ENCODE measurements at regions not wholly inside any gene's neighbourhood (a gene's known extent, or its start where the extent isn't known, plus 50 kb on each side); places are given as distances from the start of the nearest gene placed in this dataset.
"Not testable (repeated sequence)": the region's sequence is repeated elsewhere in the genome, so short reads cannot be mapped to it uniquely, and the experiment has no call there.

DNA sequence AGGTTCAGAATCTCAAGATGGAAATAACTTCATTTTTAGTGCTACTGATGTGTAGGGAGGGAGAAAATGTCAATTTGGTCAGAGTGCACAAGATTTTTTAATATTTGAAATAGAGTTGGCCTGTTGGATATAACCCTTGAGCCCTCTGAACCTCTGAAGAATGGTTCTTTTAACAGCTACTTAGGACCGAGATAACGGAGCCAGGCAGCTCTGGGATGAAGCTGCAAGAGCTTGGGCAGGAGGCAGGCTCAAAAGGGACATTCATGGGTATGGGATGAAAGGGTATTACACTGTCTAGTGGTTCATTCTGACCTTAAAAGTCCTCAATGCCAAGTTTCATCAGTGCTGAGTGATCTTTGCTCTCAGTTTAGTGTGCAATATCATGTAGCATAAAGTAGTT is 111.4 kb upstream of the CPHXL start:
- DNase-seq = no peak

DNA sequence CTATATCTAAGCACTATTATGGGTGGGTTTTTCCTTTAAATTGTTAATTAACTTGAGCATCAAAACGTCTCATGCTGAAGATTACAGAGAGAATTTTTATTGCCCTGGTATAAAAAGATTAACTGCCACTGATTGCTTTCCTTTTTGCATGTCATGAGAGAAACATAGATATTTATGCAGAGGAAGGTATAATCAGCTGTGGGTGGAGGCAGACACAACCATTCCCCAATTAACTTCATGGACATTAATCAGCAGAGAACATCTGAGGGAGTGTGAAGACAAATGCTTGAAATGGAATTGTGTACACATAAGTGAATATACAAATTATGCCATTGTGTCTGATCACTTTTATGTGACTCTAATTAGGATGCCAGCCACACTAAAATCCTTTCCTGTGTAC is 115.2 kb upstream of the CPHXL start:
- DNase-seq = peak; percentile 6

DNA sequence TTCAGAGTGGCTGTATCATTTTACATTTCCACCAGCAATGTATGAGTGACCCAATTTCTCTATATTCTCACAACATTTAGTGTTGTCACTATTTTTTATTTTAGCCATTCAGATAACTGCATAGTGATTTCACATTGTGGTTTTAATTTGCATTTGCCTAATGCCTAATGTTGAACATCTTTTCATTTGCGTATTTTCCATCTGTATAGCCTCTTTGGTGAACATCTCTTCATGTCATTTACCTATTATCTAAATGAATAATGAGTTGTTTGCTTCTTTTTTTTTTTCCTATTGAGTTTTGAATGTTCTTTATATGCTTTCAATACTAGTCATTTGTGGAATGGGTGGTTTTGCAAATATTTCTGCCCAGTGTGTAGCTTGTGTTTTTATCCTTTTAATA is 120.9 kb upstream of the CPHXL start:
- no peak for DNase-seq

DNA sequence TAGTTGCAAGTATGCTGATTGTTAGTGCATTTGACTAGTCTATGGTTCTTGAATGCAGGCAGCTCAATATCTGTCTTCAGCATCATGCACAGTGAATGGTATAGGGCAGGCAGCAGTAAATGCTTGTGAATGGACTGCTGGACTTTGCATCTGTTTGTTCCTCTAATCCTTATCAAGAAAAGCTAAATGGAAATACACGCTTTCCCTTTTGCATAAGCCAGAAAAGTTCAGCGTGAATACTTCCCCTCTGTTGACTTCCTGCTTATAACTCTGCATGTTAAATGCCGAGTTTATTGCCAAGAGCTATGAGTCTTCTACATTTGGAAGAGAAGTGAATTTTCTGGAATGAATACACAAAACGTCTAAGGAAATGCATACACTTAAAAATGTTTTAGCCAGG is 127.9 kb upstream of the CPHXL start:
- DNase-seq = no peak

DNA sequence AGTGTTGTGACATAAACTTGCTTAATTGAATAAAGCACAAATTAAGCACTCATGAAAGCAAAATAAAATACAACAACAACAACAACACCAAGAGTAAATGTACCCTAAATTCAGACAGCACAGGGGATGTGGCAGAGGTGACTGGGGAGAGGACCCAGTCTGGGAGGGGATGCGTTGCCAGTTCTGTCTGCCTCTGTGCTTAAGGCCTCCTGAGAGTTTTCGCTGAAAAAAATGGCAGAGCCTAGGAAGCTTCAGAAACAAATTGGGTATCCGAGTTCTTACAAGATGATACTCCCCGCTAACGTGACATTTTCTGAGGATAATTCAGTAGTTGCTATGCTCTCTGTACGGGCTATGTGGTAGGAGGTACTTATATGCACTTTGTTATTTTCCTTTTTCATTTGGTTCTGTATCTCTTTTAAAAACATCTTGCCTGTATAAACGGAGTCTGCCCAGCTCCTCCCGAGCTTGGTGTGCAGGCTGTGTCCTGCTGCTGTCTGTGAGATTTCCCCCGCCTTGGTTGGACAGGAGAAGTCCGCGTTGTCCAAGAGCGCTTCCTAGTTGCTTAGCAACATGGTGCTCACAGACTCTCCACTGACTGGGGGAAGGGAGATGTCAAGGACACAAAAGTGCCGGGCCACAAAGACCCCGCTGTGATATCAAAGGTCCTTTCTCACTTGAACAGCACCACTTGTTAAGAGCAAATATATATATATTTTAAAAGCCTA is 134.2 kb upstream of the CPHXL start:
- peak; percentile 38 for DNase-seq

DNA sequence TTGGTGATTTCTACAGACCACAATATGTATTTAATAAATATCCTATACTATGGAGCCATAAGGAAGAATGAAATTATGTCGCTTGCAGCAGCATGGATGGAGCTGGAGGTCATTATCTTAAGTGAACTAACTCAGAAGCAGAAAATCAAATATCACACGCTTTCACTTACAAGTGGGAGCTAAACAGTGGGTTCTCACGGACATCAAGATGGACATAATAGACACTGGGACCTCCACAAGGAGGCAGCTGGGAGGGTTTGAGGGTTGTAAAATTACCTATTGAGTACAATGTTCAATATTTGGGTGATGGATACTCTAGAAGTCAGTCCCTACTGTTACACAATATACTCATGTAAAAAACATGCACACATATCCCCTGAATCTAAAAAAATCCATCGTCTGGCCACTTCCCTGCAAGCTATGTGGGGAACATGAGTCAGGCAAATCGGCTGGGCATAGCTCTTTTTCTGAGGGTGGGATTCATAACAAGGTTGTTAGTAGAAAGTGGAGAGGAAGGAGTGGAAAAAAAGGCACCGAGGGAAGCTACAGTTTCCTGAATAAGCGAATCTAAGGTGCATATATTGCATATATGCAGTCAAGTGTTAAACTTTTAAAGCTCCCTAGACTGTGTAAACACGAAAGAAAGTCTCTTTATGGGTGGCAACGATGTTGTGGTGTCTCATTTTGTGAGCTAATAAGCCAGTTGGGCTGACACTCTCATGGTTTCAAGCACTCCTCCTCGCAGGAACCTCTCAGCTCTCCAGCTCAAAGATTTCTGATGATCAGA is 135.2 kb upstream of the CPHXL start:
- DNase-seq = no peak

DNA sequence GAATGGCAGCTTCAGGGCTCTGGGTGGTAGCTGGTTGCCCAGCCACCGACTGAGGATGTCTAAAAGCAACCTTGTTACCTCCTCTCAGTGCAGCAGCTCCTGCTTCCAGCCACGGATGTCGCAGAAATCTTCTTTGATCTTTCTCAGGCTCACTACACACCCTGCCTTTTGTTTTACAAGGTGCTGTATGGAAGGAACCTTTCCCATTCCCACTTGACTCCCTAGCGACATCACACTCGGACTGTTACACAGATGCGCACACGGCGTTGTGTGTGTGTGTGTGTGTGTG is 135.8 kb upstream of the CPHXL start:
- no peak for DNase-seq

DNA sequence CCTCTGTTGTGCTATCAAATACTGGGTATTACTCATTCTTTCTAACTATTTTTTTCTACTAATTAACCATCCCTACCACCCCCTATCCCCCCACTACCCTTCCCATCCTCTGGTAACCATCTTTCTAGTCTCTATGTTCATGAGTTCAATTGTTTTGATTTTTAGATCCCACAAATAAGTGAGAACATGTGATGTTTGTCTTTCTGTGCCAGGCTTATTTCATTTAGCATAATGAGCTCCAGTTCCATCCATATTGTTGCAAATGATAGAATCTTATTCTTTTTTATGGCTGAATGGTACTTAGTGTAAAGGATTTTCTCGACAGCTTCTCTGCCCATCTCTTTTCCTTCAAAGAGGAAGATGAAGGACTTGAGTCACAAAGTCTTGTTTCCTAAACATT is 138.0 kb upstream of the CPHXL start:
- no peak for DNase-seq

DNA sequence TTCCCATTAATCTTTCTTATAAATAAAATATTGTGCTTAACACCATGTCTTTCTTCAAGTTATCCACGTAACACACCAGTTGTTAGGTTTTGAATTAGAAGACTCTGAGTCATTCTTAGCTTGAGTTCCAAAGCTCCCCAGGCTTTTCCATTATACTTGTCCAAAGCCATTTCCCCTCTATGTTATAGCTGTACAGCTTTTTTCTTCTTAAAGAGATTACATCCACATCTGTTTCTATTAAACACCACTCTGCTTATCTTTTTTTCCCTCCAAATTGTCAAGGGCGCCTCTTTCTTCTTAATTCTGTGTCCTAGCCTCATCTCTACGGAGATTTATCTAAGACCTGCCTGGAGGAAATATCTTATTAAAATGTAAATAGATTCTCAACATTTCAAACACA is 139.4 kb upstream of the CPHXL start:
- no peak for DNase-seq

DNA sequence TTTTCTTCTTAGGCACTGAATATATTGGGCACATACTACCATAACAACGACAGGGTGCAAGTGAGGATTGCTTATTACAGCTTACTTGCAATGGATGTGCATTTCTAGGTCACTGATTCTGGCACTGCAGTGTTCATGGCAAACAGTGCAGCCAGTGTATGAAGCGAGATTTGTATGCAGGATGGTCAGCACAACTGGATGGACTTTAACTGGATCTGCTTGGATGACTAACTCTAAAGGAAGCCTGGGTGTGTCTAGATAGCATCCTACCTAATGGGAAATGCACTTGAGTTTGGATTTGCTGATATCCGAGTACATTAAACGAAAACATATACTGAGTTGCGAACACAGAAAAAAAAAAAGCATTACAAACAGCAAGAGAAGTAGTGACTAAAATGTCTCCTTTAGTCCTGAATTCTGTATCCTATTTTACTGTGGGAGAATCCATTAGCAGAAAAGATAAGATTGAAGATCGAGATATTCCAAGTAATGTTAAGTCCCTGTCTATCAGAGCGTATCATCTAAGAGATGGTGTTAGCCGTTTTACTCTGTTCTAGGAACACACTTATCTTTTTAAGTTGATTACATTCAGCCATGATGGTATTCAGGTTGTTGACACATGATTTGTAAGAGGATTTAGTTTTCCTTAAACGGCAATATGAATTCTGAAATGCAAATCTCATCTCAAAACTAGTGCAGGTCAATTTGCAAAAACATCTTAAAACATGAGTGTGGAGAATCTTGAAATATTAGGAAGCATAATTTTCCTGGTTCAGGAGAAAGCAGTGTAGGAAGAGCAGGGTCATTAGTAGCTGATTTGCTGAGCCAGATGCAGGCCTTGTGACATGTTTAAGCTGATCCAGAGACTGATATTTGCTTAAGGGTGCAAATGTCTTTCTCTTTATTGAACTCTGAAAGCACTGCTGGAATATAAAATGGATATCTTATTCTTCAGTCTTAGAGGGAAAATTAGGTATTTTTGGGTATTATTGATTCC is 142.6 kb upstream of the CPHXL start:
- DNase-seq = no peak

DNA sequence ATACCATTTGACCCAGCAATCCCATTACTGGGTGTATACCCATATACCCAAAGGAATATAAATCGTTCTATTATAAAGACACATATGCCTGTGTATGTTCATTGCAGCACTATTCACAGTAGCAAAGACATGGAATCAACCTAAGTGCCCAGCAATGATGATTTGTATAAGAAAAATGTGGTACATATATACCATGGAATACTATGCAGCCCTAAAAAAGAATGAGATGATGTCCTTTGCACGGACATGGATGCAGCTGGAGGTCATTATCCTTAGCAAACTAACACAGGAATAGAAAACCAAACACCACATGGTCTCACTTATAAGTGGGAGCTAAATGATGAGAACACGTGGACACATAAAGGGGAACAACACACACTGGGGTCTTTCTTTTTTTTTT is 155.0 kb upstream of the CPHXL start:
- not testable (repeated sequence) for DNase-seq

DNA sequence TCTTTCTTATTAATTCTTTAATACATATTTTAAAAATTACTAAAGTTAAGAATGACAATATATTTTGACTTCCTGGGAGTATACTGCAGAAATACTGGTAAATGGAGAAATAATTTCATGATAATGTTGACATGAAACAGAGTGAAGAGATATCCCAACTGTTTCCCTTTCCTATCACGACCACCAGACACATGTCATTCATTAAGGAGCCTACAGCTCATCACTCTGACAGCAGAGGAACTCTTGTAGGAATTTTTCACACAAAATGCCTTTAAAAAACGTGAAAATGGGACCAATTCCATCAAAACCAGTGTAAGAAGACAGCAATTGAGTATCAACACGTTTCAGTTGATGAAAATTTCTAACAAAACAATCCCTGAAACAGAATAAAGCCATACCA is 172.9 kb upstream of the CPHXL start:
- no peak for DNase-seq

DNA sequence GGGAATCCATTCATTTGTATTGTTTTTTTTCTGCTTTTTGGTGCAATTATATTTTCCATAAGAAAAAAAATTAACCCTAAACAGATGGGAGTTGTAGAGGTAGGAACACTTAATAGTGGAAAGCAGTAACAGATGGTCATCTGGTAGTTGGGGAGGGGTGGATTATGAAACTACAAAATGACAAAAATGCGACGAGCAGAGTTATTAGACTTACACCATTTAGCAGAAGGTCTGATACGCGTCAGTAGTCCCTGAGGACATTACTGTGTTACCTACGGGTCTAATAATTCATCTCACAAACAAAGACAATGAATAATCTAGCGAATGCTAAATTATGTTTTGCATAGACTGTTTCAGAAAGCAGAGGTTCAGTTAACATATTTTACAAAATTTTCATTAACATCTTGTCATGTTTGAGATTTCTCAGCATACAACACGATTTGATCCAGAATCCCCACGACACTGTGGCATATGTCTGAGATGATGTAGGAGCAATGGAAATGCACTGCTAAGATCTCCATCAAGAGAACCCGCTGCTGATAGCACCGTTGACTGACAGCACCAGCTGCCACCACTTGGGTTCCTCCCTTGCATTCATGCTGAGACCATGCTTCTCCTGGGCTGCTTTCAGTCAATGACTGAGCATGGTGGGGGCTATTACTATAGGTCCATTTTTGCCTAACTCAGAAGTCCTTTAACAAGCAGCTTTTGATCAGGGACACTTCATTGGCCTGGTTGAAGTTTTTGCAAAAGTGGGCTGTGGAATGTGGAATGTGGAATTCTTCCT is 182.2 kb upstream of the CPHXL start:
- DNase-seq = no peak

DNA sequence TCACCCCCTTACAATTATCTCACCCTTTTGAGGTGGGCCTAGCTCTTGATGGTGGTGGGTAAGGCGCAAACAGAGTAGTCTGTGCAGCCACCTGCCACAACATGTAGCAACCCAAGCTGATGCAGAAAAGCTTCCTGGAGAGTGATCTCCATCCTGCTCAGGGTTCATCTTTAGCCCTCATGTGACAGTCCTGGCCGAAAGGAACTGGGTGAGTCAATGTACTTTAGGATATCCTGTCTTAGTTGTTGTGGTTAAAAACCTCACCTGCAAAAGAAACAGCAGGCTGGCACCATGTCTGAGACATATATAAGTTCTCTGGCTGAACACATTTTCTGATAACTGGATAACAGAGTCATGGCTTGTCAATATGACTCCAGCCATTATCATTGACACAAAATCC is 183.5 kb upstream of the CPHXL start:
- no peak for DNase-seq

DNA sequence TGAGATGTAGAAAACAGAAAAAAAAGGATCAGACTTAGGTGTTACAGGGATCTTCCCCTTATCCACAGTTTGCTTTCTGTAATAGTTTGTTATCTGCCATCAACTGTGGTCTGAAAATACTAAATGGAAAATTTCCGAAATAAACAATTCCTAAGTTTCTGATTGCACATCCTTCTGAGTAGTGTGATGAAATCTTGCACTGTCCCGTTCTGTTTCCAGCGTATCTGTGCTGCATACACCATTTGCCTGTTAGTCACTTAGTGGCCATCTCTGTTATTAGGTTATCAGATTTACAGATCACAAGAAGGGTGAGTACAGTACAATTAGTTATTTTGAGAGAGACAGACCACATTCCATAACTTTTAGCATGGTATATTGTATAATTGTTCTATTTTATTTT is 185.6 kb upstream of the CPHXL start:
- no peak for DNase-seq

DNA sequence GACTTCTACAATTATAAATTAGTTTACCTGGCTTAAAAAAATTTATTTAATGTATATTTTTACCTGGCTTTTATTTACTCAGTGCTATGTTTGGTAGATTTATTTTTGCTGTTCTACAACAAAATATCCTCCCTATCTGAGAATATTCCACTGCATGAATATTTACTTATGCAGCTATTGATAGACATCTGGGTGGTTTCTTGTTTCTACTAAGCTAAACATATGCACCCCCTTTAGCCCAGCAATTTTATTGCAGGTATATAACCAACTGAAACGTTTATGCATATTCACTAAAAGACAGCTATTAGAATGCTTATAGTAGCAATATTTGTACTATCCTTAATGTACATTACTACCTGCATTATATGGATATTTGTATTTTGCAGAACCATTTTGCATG is 187.7 kb upstream of the CPHXL start:
- DNase-seq = no peak

DNA sequence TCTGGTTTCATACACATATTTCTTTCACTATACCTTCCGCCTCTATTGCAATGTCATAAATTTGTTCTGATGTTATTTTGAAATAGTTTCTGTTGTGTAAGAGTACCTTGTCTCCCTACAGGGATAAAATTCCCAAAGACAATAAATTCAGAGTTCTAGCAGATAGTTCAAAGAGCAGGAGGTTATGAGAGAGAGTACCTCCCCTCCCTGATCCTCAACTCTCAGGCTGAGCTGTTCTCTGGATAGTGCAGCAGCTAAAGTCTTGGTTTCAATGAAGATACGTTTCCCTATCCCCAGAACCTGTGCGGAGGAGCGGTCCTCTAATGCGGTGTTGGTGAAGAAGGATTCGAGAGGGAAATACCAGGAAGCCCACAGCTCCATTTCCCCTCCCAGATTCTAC is 190.2 kb upstream of the CPHXL start:
- no peak for DNase-seq

DNA sequence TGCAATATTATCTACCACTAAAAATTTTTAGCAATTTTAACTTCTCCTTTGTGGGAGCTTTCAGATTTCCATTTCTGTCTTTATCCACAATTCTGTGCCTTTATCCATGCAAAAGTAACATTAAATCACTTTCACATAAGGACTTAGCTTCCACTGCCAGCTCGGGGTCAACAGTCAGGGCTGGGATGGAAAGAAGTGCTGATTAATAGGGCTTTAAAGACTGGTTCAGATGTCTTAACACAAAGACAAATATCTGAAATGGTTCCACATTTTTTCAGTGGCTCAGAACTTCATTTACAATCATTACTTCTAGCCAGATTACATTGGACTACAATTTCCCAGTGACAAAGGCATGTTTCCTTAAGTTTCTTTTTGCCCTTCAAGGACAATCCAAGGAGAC is 191.8 kb upstream of the CPHXL start:
- DNase-seq = no peak

DNA sequence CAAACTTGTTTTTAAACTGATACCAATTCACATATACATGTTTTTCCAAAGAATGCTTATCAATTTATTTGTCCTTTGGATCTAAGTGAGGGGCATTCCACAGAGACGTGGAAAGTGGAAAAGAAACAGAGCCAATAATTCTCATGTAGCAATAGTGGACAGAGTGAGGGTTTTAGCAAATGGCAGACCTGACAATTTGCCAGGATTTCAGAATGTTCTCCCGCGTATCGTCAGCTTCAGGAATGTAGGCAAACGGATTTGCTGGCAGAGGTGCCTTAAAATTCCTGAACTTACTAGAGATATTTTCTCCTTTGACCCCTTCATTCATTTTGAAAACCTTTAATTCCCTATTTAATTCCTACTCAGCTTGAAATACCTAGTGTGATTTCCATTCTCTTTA is 193.4 kb upstream of the CPHXL start:
- DNase-seq = no peak

DNA sequence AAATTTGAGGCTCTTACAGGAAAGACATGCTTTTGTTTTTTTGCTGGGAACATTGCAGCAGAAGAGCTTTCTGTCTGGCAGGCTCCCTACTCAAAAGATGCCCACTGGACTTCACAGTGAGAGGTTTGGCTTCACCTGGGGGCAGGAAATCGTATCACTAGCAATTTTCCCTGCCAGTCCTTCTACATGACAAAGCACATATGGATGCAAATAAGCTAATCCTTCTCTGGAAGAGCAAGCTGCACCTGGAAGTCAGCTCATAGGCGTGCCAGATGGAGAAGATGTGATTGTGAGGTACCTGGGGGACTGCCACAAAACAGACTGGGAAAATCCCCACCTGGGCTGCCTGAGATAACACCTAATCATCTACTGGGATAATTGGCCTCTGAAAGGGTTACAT is 195.0 kb upstream of the CPHXL start:
- peak; percentile 32 for DNase-seq

DNA sequence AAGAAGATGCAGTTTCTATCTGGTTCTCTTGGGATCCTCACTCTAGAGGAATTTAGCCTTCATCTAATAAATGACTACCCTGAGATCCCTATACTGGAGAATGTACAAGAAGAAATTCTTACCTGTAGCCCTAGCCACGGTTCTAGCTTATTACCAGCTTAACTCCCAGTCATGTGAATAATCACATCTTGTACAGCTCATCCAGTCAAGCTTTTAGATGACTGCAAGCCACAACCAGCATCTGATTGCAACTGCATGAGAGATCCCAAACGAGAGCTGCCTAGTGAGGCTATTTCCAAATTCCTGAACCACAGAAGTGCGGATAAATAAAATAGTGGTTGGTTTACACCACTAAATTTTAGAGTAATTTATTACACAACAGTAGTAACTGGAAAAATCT is 196.0 kb upstream of the CPHXL start:
- no peak for DNase-seq

DNA sequence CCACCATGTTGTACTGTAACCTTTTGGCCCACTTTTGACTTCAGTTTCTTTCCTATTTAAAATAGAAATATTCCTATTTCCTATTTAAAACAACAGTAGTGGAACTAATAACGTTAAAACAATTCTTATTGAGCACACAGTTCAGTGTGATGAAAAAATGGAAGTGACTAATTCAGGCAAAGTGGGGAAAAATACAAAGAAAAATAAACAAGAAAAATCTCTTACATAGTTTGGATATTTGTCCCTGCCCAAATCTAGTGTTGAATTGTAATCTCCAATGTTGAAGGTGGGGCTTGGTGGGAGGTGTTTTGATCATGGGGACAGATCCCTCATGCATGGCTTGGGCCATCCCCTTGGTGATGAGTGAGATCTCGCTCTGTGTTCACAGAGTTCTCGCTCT is 198.1 kb upstream of the CPHXL start:
- no peak for DNase-seq

DNA sequence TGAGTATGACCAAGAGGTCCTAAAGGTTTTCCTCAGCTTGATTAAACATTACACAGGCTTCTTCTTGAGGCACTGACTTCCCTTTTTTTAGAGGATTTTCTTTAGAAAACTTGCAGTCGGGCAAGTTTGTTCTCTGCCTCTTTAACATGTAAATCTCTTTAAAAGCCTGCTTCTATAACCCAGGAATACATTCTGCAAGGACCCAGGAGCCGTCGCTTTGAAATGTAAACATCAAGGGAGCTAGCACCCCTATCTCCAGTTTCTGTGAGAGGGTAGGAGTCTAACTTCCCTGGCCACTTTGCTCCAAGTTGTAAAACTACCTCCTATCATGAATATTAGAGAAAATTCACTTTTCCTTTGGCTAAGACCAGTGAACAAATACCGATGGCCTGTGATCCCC is 201.5 kb upstream of the CPHXL start:
- DNase-seq = no peak

Measured in NCI-H69 (cell line).